ENCODE measurements at regions not wholly inside any gene's neighbourhood (a gene's known extent, or its start where the extent isn't known, plus 50 kb on each side); places are given as distances from the start of the nearest gene placed in this dataset.

GRCh38 chr13:32883474-32883873 is 132.7 kb upstream of the KL start:
- Histone ChIP-seq H3K4me1 (ENCODE audit: low read length) (no peaks in the 10 kb centered on the region), H4K20me1 (ENCODE audit: insufficient read depth, low read length) (no peaks in the 10 kb centered on the region), H3K9me2 (replicated peaks; ENCODE audit: insufficient read depth, low read length) (no peaks in the 10 kb centered on the region), H3K9me3 (replicated peaks; ENCODE audit: insufficient read depth, low read length) (no peaks in the 10 kb centered on the region), H3K27me3 (replicated peaks; ENCODE audit: insufficient read depth, low read length) (no peaks in the 10 kb centered on the region), H3K79me2 (ENCODE audit: low read length) (no peaks in the 10 kb centered on the region), H3K27ac (ENCODE audit: low read length) (no peak overlapping the region), H3K36me3 (replicated peaks; ENCODE audit: insufficient read depth, low read length) (no peaks in the 10 kb centered on the region), H3K4me2 (ENCODE audit: low read depth, low read length) (no peak overlapping the region), H2AFZ (ENCODE audit: low read length) (no peak overlapping the region), H3F3A (ENCODE audit: insufficient read depth, low read length) (no peaks in the 10 kb centered on the region), H3K9ac (ENCODE audit: low read length) (no peak overlapping the region), H3K4me3 (ENCODE audit: low read length) (no peak overlapping the region)
- TF ChIP-seq EZH2phosphoT487 (IDR thresholded peaks at IDR 0.05; ENCODE audit: low read length) (no peak), CTCF (IDR thresholded peaks at IDR 0.05; ENCODE audit: low read length) (no peak), EZH2 (optimal IDR thresholded peaks at IDR 0.05; ENCODE audit: low read depth, low read length) (no peak)
- no peak for DNase-seq

- H3K4me3 ChIP-seq (ENCODE audit: low read length): no peak overlapping the region
- no peaks in the 10 kb centered on the region for H3K4me1 ChIP-seq (ENCODE audit: low read length)
- no peak overlapping the region for H3K27ac ChIP-seq (ENCODE audit: low read length)
- no peaks in the 10 kb centered on the region for H3K9me2 ChIP-seq (replicated peaks; ENCODE audit: insufficient read depth, low read length)
- H3K36me3 ChIP-seq (replicated peaks; ENCODE audit: insufficient read depth, low read length): no peaks in the 10 kb centered on the region
- H3K9me3 ChIP-seq (replicated peaks; ENCODE audit: insufficient read depth, low read length): no peaks in the 10 kb centered on the region
- no peak overlapping the region for H2AFZ ChIP-seq (ENCODE audit: low read length)
- TF ChIP-seq CTCF (IDR thresholded peaks at IDR 0.05; ENCODE audit: low read length) (no peak), EZH2 (optimal IDR thresholded peaks at IDR 0.05; ENCODE audit: low read depth, low read length) (no peak), EZH2phosphoT487 (IDR thresholded peaks at IDR 0.05; ENCODE audit: low read length) (no peak)
- no peak for DNase-seq
- no peak overlapping the region for H3K9ac ChIP-seq (ENCODE audit: low read length)
- H3K79me2 ChIP-seq (ENCODE audit: low read length): no peaks in the 10 kb centered on the region
- H3K4me2 ChIP-seq (ENCODE audit: low read depth, low read length): no peak overlapping the region
- no peaks in the 10 kb centered on the region for H3K27me3 ChIP-seq (replicated peaks; ENCODE audit: insufficient read depth, low read length)
- H4K20me1 ChIP-seq (ENCODE audit: insufficient read depth, low read length): no peaks in the 10 kb centered on the region
- H3F3A ChIP-seq (ENCODE audit: insufficient read depth, low read length): no peaks in the 10 kb centered on the region
Observed at GRCh38 chr13:32887617-32888016, 128.6 kb upstream of the KL start.

GRCh38 chr13:32889986-32890565 is 126.1 kb upstream of the KL start:
- no peak for TF ChIP-seq EZH2 (optimal IDR thresholded peaks at IDR 0.05; ENCODE audit: low read depth, low read length)
- TF ChIP-seq CTCF (IDR thresholded peaks at IDR 0.05; ENCODE audit: low read length): no peak
- no peak for TF ChIP-seq EZH2phosphoT487 (IDR thresholded peaks at IDR 0.05; ENCODE audit: low read length)
- no peak for DNase-seq

More at GRCh38 chr13:32889986-32890565, 126.1 kb upstream of the KL start:
- Histone ChIP-seq H3K9me2 (replicated peaks; ENCODE audit: insufficient read depth, low read length) (no peaks in the 10 kb centered on the region), H3K36me3 (replicated peaks; ENCODE audit: insufficient read depth, low read length) (no peaks in the 10 kb centered on the region), H3K27me3 (replicated peaks; ENCODE audit: insufficient read depth, low read length) (no peaks in the 10 kb centered on the region), H3K4me1 (ENCODE audit: low read length) (no peaks in the 10 kb centered on the region), H3K4me3 (ENCODE audit: low read length) (no peak overlapping the region), H3K4me2 (ENCODE audit: low read depth, low read length) (no peak overlapping the region), H2AFZ (ENCODE audit: low read length) (no peak overlapping the region), H3K27ac (ENCODE audit: low read length) (no peak overlapping the region), H3F3A (ENCODE audit: insufficient read depth, low read length) (no peaks in the 10 kb centered on the region), H3K9me3 (replicated peaks; ENCODE audit: insufficient read depth, low read length) (no peaks in the 10 kb centered on the region), H4K20me1 (ENCODE audit: insufficient read depth, low read length) (no peaks in the 10 kb centered on the region), H3K79me2 (ENCODE audit: low read length) (no peaks in the 10 kb centered on the region), H3K9ac (ENCODE audit: low read length) (no peak overlapping the region)

Measured in MM.1S (cell line).